GM18507 (cell line): ENCODE measurements at regions not wholly inside any gene's neighbourhood (a gene's known extent, or its start where the extent isn't known, plus 50 kb on each side); places are given as distances from the start of the nearest gene placed in this dataset.
"Not testable (repeated sequence)": the region's sequence is repeated elsewhere in the genome, so short reads cannot be mapped to it uniquely, and the experiment has no call there.

Experiments used
- DNase-seq: peaks from one replicate; pipeline ENCODE4 v3.0.0; 2011; ENCODE audit warnings: low read depth; ENCODE audit not compliant: insufficient read length; ENCODE audit errors: extremely low spot score
- FAIRE-seq: peaks from 2 replicates; lab custom pipeline; 2011; peaks lifted over from hg19 to GRCh38; lab: Jason Lieb, UNC

GRCh38 chr3:116512281-116512680 lies 67.0 kb upstream of the LSAMP start:
- DNase-seq (no peak), FAIRE-seq (no peak)

- DNase-seq (no peak), FAIRE-seq (no peak)
Observed at GRCh38 chr3:116512931-116513330, 67.6 kb upstream of the LSAMP start.

DNA sequence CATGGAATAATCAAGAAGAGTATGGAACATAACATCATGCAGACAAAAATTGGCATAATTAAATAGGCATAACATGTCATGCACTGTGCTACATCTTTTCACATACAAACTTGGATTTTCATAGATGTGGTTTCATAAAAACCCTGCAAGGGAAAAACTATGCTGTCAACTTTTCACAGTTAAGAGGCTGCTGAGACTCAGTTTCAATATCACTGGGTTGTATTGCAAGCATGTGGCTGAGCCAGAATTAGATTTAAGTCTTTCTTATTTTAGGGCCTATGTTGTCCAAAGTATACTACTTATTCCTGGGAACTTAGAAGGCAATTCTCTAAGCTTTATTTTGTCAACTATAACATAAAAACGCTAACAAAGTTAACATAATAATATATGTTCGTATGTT lies 70.7 kb upstream of the LSAMP start:
- no peak for DNase-seq
- FAIRE-seq = no peak

- FAIRE-seq (no peak), DNase-seq (no peak)
Observed at GRCh38 chr3:116517308-116517707, 72.0 kb upstream of the LSAMP start.

GRCh38 chr3:116519101-116519500 lies 73.8 kb upstream of the LSAMP start:
- not testable (repeated sequence) for FAIRE-seq, DNase-seq

- FAIRE-seq, DNase-seq: not testable (repeated sequence)
Observed at GRCh38 chr3:116519823-116520222, 74.5 kb upstream of the LSAMP start.

GRCh38 chr3:116524453-116525210 lies 79.3 kb upstream of the LSAMP start:
- no peak for FAIRE-seq

GRCh38 chr3:116552246-116552645 lies 107.0 kb upstream of the LSAMP start:
- DNase-seq = no peak
- no peak for FAIRE-seq

More at GRCh38 chr3:116524453-116525210, 79.3 kb upstream of the LSAMP start:
- DNase-seq = no peak

GRCh38 chr3:116553355-116553754 lies 108.1 kb upstream of the LSAMP start:
- FAIRE-seq (no peak), DNase-seq (no peak)

DNA sequence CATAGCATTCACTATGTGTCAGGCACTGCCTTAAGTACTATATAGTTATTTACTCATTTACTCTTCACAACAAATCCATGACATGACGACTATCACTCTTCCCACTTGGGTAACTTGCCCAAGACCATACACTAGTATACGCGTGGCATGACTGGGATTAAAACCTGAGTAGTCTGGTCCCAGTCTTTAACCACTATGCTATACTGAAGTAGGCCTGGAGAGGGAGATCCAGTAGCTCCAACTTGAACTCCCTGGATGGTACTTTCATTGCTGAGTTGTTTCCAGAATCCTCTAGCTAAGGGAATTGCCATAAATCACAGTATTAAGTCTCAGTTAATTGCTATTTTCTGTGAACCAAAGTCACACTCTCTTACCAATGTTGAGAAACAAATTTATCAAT lies 116.2 kb upstream of the LSAMP start:
- DNase-seq = no peak
- no peak for FAIRE-seq

DNA sequence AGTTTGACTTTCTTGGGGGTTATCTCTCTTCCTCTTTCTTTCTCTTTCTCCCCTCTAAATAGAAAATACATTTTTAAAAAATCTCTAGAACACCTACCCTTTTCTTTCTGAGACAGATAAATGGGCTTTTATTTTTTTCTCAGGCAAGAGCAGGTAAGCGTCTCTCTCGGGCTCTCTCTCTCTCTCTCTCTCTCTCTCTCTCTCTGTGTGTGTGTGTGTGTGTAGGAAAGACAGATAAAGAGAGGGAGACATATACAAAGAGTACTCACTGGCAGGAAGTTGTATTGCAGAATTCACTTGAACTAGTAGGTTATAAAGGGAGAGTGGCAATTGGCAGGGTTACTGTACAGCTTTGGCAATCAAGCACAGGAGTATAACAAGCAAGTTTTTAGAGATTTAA lies 118.1 kb upstream of the LSAMP start:
- FAIRE-seq = no peak
- no peak for DNase-seq

GRCh38 chr3:116566478-116566960 lies 121.2 kb upstream of the LSAMP start:
- FAIRE-seq (no peak), DNase-seq (no peak)

DNA sequence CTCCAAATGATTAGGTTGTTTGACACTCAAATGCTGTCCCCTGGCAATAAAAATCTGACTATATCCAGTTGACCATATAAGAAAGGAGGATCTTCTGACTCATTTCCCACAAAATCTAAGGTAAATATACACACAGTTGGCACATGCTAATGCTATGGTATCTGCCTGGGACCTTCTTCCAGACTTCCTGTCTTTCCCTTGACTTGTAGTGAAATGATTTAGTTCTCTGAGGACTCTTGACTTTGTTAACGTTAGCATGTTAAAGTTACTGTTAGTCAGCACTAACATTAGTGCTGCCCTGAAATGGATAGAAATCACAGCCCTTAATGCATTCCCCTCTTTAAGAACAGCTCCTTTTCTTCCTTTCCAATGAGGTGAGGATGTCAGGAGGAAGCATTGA lies 124.3 kb upstream of the LSAMP start:
- FAIRE-seq = no peak
- DNase-seq = no peak

DNA sequence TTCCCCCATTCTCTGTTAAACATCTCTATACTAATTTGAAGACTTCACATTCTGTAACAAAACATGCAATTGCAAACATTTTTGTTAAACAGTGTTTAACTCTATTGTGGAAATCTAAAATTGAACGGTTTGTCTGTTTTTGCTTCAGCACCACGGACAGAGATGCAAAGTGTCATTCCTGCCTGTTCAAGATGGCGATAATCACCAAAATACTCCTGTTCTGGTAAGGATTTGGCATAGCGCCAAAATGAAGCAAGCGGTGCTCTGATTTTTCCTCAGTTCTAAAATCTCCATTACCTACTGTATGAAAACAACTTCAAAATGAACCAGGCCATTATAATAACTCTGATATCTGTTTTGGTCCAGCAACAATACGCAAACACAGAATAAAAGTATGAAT lies 129.7 kb upstream of the TUSC7 start:
- no peak for FAIRE-seq
- no peak for DNase-seq

DNA sequence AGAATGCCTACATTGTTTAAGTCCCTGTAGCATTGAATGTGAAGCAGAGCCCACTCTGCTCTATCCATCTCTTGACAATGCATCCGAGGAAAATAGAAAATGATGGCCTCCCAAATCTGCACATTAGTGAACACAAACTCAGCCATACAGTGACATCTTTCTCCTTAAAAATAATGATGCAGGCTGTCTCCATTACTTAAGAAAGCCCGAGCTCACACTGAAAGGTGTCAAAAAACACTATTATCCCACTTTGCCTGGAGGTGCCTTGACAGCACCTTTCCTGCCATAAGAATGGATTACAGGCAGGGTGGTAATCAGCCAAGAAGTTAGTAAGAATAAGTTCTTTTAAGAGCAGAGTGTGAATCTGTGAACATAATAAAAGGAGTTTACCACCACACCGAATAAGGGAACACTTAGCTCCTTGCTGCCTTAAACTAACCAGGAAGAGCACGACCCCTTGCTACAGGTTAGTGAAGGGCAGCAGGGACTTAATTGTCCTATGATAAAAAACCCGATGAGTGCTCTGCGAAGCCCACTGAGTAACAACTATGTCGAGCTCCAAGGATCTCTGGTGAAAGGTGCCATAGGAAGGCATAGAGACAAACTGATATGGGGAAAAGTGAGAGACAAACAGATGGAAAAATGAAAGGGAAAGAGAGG lies 123.2 kb upstream of the TUSC7 start:
- FAIRE-seq = no peak
- no peak for DNase-seq

DNA sequence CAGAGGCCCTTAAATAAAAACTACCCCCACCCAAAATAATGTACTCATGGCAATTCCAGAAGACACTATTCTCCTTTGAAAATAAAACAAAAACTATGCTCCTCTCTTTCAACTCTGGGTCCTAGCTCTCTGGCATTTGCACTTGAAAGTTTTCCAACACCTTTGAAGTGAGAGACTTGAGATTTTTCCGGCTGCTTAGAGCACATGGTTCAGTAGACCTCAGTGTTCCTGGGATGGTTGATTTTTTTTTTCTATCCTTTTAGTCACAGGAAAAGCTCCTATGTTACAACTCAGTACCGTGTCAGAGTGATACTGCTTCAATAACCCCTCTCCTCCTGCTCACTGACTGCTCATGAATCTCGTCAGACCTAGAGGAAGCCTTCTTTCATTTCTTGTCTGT lies 118.3 kb upstream of the TUSC7 start:
- no peak for FAIRE-seq

GRCh38 chr3:116601206-116601605 lies 108.4 kb upstream of the TUSC7 start:
- no peak for FAIRE-seq
- DNase-seq = no peak

More for the DNA sequence above, 118.3 kb upstream of the TUSC7 start:
- DNase-seq = no peak

DNA sequence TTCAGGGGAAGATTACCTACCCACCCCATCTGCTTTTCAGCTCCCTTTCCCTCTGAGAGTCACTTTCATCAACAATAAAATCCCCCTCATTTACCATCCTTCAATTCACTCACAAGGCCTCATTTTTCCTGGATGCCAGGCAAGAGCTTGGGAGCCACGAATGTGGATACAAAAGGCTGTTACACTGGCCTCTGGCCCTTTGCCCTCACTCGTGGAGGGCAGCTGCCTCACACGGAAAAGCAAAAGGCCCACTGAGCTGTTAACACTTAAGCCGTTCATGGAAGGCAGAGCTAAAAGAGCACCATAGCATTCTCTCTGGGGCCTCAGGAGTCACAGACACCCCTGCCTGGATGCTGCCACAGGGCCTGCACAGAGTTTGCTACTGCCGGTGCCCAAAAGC lies 102.4 kb upstream of the TUSC7 start:
- no peak for FAIRE-seq

DNA sequence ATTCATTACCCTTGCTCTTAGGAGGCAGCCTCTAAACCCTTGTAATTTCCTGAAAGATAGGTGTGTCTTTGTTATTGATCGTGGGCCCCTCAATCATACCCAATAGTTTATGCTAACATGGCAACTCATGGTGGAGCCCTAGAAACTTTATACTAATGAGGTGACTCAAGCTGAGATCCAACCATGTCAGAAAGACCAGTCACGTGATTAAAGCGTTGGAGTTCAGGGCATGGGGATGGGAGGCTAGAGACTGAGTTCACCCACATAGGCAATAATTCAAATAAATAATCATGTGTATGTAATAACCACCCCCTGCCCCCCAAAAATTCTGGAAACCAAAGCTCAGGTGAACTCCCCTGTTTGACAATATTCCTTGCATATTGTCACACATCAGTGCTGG lies 99.5 kb upstream of the TUSC7 start:
- no peak for FAIRE-seq

More for the DNA sequence above, 102.4 kb upstream of the TUSC7 start:
- no peak for DNase-seq

DNA sequence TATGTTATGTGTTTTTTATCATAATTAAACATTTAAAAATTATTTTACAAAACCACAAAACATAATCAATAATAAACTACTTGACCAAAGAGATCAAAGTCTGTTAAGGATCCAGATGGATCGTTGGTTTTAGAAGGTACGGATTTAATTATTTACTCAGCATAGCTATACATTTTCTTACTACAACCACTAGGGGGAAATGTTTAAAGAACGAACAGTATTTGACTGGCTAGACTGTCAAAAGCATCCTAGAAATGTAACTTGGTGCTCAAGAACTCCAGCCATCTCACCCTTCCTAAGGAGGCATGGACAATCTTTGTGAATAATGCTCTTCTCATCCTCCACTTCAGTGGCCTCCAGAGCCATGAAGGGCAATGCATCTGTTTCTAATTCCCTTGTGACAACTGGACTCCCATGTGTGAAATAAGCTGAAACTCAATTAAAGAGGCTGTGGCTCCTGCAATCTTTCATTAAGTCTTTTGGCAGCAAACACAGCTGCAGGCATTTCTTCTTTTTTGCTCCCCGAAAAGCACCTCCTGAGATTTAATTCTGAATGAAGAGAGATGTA lies 94.7 kb upstream of the TUSC7 start:
- peak; percentile 12 for FAIRE-seq
- DNase-seq = no peak

More for the DNA sequence above, 99.5 kb upstream of the TUSC7 start:
- no peak for DNase-seq

GRCh38 chr3:116618138-116618537 lies 91.4 kb upstream of the TUSC7 start:
- DNase-seq (no peak), FAIRE-seq (no peak)
